Nephron (organoid): ENCODE measurements at regions not wholly inside any gene's neighbourhood (a gene's known extent, or its start where the extent isn't known, plus 50 kb on each side); places are given as distances from the start of the nearest gene placed in this dataset.

Experiments
- H3K27ac Mint-ChIP-seq, 3 experiments: 2 replicates each; pipeline ENCODE4 v1.8.0; 2020; ENCODE audit warnings: mixed read lengths in 3 of 3, mild to moderate bottlenecking in 2 of 3, moderate library complexity in 1 of 3
- H3K27me3 Mint-ChIP-seq: 2 replicates; pipeline ENCODE4 v1.8.0; 2021; ENCODE audit warnings: low read depth, mild to moderate bottlenecking, moderate library complexity, mixed read lengths
- H3K36me3 Mint-ChIP-seq: 2 replicates; pipeline ENCODE4 v1.8.0; 2020; ENCODE audit warnings: low read depth, mixed read lengths
- H3K4me1 Mint-ChIP-seq: 2 replicates; pipeline ENCODE4 v1.8.0; 2020; ENCODE audit warnings: mixed read lengths
- H3K4me3 Mint-ChIP-seq, 3 experiments: 2 replicates each; pipeline ENCODE4 v1.8.0; 2020; ENCODE audit warnings: mild to moderate bottlenecking in 3 of 3, mixed read lengths in 3 of 3, moderate library complexity in 2 of 3
- H3K9me3 Mint-ChIP-seq: 2 replicates; pipeline ENCODE4 v1.8.0; 2020; ENCODE audit warnings: mixed read lengths
- TF ChIP-seq, protein P1 (sequence below), 3 experiments: fragments of 200-600 bp; sonication (generic); IDR thresholded peaks; one replicate each; pipeline ENCODE4 v1.5.0; 2021; ENCODE audit warnings: antibody characterized with exemption in 3 of 3; ENCODE audit not compliant: unreplicated experiment in 3 of 3

DNA sequence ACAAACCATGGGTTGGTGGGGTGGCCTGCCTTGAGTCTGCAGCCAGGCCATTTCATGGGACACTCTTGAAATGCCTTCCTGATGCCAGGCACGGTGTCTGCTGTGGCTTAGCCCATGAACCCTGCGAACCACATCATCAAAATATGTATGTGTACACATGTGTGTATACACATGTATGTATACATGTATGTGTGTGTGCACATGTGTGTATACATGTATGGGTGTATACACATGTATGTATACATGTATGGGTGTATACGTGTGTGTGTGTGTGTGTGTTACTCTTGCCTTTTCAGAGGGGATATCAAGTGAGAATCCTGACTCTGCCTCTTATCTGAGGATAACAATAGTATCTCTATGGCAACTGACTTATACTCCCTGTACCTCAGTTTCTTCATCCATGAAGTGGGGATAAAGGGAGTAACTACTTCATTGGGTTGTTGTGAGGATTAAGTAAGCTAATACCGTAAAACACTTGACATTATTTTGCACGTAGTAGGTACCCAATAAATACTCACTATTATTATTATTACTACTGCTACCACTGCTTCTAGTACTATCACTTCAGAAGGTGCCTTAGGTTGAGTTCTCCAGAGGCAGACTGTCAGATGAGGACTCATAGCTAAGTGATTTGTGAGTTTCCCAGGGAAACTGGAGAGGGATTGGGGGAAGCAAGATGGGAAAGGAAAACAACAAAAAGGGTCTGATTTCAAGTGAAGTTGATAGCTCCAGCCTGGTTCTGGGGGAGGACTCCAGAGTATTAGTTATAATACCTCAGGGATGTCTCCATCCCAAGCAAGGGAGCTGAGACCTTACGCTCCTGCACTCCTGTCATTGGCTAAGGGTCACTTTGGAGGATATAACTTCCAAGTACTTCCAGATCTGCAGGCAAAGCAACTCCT is 110.5 kb downstream of the VEGFA start:
- Mint-ChIP-seq H3K4me3 (no peak overlapping the region), H3K4me1 (peaks cover 63% of the 10 kb centered on the region), H3K36me3 (no peaks in the 10 kb centered on the region), H3K27me3 (peaks cover 9% of the 10 kb centered on the region), H3K9me3 (no peaks in the 10 kb centered on the region), H3K27ac (peak overlapping the region; percentile 0 to 30 (median 3))
- TF ChIP-seq, protein P1, sequence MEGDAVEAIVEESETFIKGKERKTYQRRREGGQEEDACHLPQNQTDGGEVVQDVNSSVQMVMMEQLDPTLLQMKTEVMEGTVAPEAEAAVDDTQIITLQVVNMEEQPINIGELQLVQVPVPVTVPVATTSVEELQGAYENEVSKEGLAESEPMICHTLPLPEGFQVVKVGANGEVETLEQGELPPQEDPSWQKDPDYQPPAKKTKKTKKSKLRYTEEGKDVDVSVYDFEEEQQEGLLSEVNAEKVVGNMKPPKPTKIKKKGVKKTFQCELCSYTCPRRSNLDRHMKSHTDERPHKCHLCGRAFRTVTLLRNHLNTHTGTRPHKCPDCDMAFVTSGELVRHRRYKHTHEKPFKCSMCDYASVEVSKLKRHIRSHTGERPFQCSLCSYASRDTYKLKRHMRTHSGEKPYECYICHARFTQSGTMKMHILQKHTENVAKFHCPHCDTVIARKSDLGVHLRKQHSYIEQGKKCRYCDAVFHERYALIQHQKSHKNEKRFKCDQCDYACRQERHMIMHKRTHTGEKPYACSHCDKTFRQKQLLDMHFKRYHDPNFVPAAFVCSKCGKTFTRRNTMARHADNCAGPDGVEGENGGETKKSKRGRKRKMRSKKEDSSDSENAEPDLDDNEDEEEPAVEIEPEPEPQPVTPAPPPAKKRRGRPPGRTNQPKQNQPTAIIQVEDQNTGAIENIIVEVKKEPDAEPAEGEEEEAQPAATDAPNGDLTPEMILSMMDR (IDR thresholded peaks at IDR 0.05; ENCODE audit: unreplicated experiment in 3 of 3), result no peak

DNA sequence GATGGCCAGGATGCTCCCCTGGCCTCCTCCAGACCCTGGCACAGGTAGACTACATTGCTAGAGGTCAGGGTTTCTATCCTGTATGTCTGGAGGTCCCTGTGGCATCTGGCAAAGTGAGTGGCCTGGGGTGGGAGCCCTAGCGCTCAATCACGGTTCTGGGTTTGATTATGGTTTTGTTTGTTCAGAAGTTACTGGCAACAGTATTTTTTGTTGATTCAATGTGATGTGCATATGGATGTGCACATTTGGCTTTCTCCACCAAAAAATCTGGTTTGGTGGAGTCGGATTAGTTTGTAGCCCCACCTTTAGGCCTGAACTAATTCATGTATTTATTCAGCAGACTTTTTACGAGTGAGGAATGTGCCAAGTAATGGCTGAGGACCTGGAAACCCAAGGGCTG is 109.7 kb downstream of the VEGFA start:
- Mint-ChIP-seq H3K36me3 (no peaks in the 10 kb centered on the region), H3K27me3 (peaks cover 3% of the 10 kb centered on the region), H3K4me3 (no peak overlapping the region), H3K27ac (peak overlapping the region in 2 of 3 experiments; percentile 24 to 76), H3K4me1 (peaks cover 58% of the 10 kb centered on the region), H3K9me3 (no peaks in the 10 kb centered on the region)
- TF ChIP-seq, protein P1 (IDR thresholded peaks at IDR 0.05; ENCODE audit: unreplicated experiment in 3 of 3), result no peak

DNA sequence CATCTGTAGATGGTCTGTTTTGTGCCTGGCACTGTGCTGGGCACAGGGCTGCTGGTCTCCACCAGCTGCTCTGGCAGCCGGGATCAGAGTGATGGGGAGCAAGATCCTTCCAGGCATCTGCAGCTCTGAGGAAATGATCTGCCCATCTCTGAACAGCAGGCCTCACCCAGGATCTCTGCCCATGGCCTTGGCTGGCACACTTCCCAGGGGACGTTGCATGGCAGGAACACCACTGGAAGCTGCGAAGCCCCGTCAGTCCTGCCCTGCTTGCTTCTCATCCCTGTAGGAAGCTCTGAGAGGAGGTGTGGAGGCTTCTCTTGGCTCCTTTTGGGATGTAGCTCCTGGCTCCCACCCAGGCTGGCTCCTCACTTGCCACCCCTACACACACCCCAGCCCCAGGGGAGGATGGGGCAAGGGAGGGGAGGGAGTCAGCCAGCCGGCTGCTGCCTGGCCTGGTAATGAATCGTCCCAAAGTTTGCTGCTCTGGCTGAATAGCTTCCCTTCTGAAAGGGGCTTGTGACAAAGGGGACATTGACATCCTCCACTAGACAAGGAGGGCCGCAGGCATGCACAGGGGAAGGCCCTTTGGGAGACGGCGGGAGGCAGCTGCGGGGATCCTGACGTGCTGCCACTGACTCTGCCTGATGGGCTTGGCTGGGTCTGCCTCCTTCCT is 108.9 kb downstream of the VEGFA start:
- H3K27ac Mint-ChIP-seq, result peak overlapping the region in 2 of 3 experiments; percentile 24 to 57
- no peaks in the 10 kb centered on the region for H3K36me3 Mint-ChIP-seq
- H3K4me3 Mint-ChIP-seq, result no peak overlapping the region
- H3K4me1 Mint-ChIP-seq, result peaks cover 59% of the 10 kb centered on the region
- peaks cover 3% of the 10 kb centered on the region for H3K27me3 Mint-ChIP-seq
- no peaks in the 10 kb centered on the region for H3K9me3 Mint-ChIP-seq
- TF ChIP-seq, protein P1 (IDR thresholded peaks at IDR 0.05; ENCODE audit: unreplicated experiment in 3 of 3), result no peak

DNA sequence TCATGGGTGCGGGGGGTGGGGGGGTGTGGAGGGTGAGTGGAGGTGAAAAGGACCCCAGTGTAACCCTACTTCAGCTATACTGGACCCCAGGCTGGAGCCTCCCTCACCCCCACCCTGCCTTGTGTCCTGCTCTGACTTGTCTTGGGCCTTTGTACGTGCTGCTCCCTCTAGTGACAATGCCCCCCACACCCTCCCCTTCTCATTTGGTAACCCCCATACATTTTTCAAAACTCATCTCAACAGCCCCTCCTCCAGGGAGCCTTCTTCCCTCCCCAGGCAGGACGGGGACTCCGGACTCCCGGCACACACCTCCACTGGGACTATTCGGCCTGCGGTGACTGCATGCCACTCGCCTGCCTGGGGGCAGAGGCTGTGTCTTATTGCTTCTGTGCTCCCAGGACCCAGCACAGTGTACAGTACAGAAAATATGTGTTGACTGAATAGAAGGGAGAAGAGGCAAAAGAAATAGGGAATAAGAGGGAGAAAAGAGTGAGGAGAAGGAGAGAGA is 108.2 kb downstream of the VEGFA start:
- TF ChIP-seq, protein P1 (IDR thresholded peaks at IDR 0.05; ENCODE audit: unreplicated experiment in 3 of 3), result no peak
- Mint-ChIP-seq H3K27ac (peak overlapping the region; percentile 8 to 57 (median 24)), H3K27me3 (peaks cover 4% of the 10 kb centered on the region), H3K4me3 (no peak overlapping the region), H3K4me1 (peaks cover 60% of the 10 kb centered on the region), H3K9me3 (no peaks in the 10 kb centered on the region), H3K36me3 (no peaks in the 10 kb centered on the region)

DNA sequence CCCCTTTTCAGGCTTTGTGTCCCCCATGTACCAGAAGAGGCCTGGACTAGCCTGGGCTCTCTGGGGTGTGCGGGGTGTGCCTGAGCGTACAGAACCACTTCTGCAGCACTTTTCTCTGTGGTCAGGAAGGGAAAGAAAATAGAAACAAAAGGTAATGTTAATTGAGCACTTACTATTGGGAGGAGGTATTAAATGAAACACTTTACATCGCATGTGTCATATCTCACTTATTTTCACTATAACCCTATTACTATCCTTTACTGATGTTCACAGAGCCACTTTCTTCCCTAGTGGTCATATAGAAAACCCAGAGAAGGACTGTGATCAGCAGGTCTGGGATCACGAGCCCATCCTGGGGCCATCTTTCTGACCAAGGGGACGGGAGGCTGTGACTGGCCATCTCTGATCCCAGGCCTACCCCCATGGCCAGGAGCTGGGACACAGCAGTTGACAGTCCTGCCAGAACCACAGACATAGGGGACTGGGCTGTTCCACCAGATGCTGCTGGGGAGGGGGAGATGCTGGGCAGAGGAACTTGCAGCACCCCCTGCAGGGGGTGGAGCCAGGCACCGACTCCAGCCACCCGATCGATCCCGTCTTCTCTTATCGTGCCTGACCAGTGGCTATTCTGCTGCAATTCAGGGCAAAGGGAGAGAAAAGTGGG is 107.6 kb downstream of the VEGFA start:
- H3K27me3 Mint-ChIP-seq, result peaks cover 4% of the 10 kb centered on the region
- H3K36me3 Mint-ChIP-seq, result no peaks in the 10 kb centered on the region
- peak overlapping the region; percentile 9 to 41 (median 15) for H3K27ac Mint-ChIP-seq
- no peaks in the 10 kb centered on the region for H3K9me3 Mint-ChIP-seq
- peaks cover 62% of the 10 kb centered on the region for H3K4me1 Mint-ChIP-seq
- no peak overlapping the region for H3K4me3 Mint-ChIP-seq
- TF ChIP-seq, protein P1 (IDR thresholded peaks at IDR 0.05; ENCODE audit: unreplicated experiment in 3 of 3), result no peak
